ENCODE measurements at regions not wholly inside any gene's neighbourhood (a gene's known extent, or its start where the extent isn't known, plus 50 kb on each side); places are given as distances from the start of the nearest gene placed in this dataset.
"Not testable (repeated sequence)": the region's sequence is repeated elsewhere in the genome, so short reads cannot be mapped to it uniquely, and the experiment has no call there.

DNA sequence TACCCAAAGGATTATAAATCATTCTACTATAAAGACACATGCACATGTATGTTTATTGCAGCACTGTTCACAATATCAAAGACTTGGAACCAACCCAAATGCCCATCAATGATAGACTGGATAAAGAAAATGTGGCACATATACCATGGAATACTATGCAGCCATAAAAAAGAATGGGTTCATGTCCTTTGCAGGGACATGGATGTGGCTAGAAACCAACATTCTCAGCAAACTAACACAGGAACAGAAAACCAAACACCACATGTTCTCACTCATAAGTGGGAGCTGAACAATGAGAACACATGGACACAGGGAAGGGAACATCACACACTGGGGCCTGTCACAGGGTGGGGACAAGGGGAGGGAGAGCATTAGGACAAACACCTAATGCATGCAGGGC, 145.9 kb upstream of the RFC3 start:
- TF ChIP-seq CTCF (IDR thresholded peaks at IDR 0.05; ENCODE audit: low read depth, low read length); EZH2phosphoT487 (IDR thresholded peaks at IDR 0.05; ENCODE audit: low read depth): not testable (repeated sequence)
